Hepatocyte (in vitro differentiated cells): ENCODE measurements at regions not wholly inside any gene's neighbourhood (a gene's known extent, or its start where the extent isn't known, plus 50 kb on each side); places are given as distances from the start of the nearest gene placed in this dataset.

ENCODE experiments used
- DNase-seq: peaks from one replicate; pipeline ENCODE4 v3.0.0-alpha.2; 2016; ENCODE audit warnings: low spot score
- H2AFZ ChIP-seq: fragments of 200-600 bp; sonication (generic); 2 replicates; pipeline ENCODE4 v1.6.0; 2016; ENCODE audit warnings: antibody characterized with exemption, mild to moderate bottlenecking
- H3K27ac ChIP-seq: fragments of 200-600 bp; sonication (generic); 2 replicates; pipeline ENCODE4 v1.5.1; 2016; ENCODE audit warnings: mild to moderate bottlenecking
- H3K27me3 ChIP-seq: fragments of 200-600 bp; sonication (generic); 2 replicates; pipeline ENCODE4 v1.6.1; 2016
- H3K36me3 ChIP-seq: fragments of 200-600 bp; sonication (generic); replicated peaks from 2 replicates; pipeline ENCODE4 v1.5.1; 2016; ENCODE audit warnings: low read depth; ENCODE audit not compliant: insufficient read depth
- H3K4me1 ChIP-seq: fragments of 200-600 bp; sonication (generic); 2 replicates; pipeline ENCODE4 v1.5.1; 2016; ENCODE audit warnings: mild to moderate bottlenecking, moderate library complexity; ENCODE audit not compliant: insufficient read depth
- H3K4me2 ChIP-seq: fragments of 200-600 bp; sonication (generic); 2 replicates; pipeline ENCODE4 v1.6.0; 2016
- H3K4me3 ChIP-seq: fragments of 200-600 bp; sonication (generic); 2 replicates; pipeline ENCODE4 v1.5.1; 2016; ENCODE audit warnings: mild to moderate bottlenecking
- H3K79me2 ChIP-seq: fragments of 200-600 bp; sonication (generic); 2 replicates; pipeline ENCODE4 v1.6.0; 2017; ENCODE audit warnings: mild to moderate bottlenecking
- H3K9me2 ChIP-seq: fragments of 200-600 bp; sonication (generic); replicated peaks from 2 replicates; pipeline ENCODE4 v1.6.0; 2017; ENCODE audit warnings: mild to moderate bottlenecking; ENCODE audit not compliant: insufficient read depth
- H3K9me3 ChIP-seq: fragments of 200-600 bp; sonication (generic); 2 replicates; pipeline ENCODE4 v1.5.1; 2016; ENCODE audit warnings: low read depth, mild to moderate bottlenecking
- H4K20me1 ChIP-seq: fragments of 200-600 bp; sonication (generic); 2 replicates; pipeline ENCODE4 v1.6.0; 2016; ENCODE audit warnings: mild to moderate bottlenecking; ENCODE audit not compliant: insufficient read depth, poor library complexity, severe bottlenecking
- EZH2 ChIP-seq: fragments of 200-600 bp; sonication (generic); IDR thresholded peaks from 2 replicates; pipeline ENCODE4 v1.6.1; 2016; ENCODE audit warnings: antibody characterized with exemption, mild to moderate bottlenecking, borderline replicate concordance
- EZH2phosphoT487 ChIP-seq: fragments of 200-600 bp; sonication (generic); IDR thresholded peaks from one replicate; pipeline ENCODE4 v1.6.1; 2018; ENCODE audit warnings: antibody characterized with exemption, mild to moderate bottlenecking, low read depth, moderate library complexity; ENCODE audit not compliant: unreplicated experiment, severe bottlenecking
- WGBS: methylation state at CpG from one replicate; pipeline ENCODE4 v1.1.6; 2016; ENCODE audit warnings: low lambda C conversion rate; ENCODE audit errors: missing lambda C conversion rate; 5-methylcytosine and 5-hydroxymethylcytosine counted together
- TF ChIP-seq, protein P1 (sequence below): fragments of 200-600 bp; sonication (generic); IDR thresholded peaks from 2 replicates; pipeline ENCODE4 v1.5.1; 2016; ENCODE audit warnings: antibody characterized with exemption, mild to moderate bottlenecking; ENCODE audit not compliant: poor library complexity

DNA sequence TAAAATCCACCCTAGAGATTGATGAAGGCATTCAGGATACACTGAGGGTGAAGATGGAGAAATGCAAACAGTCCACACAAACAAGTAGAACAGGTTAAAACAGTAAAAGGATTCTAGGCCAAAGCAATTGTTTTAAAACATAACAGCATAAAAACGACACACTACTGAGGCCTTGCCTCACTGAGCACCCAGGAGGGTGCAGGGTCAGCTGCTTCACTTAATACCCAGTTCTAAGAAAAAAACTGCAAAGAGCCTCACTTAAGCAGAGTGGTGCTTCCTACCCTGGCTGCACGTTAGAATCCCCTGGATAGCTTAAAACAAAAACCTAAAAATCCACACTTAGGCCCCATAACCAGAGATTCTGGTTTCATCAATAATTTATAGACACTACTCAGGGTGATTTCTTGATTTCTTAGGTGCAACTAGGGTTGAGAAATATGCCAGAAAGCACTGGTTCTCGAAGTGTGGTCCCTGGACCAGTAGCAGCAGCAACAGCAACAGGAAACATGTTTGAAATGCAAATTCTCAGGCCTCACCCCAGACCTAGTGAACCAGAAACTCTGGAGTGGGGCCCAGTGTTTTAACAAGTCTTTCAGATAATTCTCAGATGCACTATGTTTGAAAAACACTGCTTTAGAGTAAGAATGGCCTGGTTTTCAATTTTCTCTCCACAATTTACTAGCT is 279.1 kb downstream of the ZEB2 start:
- TF ChIP-seq EZH2phosphoT487 (no peak), EZH2 (no peak)
- TF ChIP-seq, protein P1, sequence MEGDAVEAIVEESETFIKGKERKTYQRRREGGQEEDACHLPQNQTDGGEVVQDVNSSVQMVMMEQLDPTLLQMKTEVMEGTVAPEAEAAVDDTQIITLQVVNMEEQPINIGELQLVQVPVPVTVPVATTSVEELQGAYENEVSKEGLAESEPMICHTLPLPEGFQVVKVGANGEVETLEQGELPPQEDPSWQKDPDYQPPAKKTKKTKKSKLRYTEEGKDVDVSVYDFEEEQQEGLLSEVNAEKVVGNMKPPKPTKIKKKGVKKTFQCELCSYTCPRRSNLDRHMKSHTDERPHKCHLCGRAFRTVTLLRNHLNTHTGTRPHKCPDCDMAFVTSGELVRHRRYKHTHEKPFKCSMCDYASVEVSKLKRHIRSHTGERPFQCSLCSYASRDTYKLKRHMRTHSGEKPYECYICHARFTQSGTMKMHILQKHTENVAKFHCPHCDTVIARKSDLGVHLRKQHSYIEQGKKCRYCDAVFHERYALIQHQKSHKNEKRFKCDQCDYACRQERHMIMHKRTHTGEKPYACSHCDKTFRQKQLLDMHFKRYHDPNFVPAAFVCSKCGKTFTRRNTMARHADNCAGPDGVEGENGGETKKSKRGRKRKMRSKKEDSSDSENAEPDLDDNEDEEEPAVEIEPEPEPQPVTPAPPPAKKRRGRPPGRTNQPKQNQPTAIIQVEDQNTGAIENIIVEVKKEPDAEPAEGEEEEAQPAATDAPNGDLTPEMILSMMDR: no peak
- Histone ChIP-seq H3K9me3 (no peaks in the 10 kb centered on the region), H4K20me1 (no peaks in the 10 kb centered on the region), H2AFZ (no peak overlapping the region), H3K36me3 (no peaks in the 10 kb centered on the region), H3K79me2 (no peaks in the 10 kb centered on the region), H3K4me1 (peaks cover 9% of the 10 kb centered on the region), H3K4me3 (no peak overlapping the region), H3K9me2 (no peaks in the 10 kb centered on the region), H3K27ac (no peak overlapping the region), H3K27me3 (no peaks in the 10 kb centered on the region), H3K4me2 (no peak overlapping the region)
- 40% methylated on average over 3 of the region's 3 CpGs for WGBS
- DNase-seq: no peak

DNA sequence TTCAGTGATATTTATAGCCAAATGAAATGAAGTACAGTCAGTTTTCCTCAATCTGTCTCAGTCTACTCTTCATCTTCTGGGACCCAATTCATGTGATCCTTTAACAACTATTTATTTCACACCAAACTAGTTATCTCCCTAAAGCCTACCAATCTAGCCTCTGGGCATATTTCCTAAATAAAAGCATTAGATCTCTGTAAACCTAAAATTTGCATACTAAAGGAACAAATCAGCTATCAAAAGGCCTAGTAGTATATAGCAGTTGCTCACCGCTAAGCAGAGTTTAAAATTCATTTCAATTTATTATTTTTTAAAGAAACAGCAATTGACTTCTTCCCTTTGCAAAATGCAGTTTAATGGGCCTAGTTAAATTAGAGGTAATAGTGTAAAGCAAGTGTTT is 280.2 kb downstream of the ZEB2 start:
- no peaks in the 10 kb centered on the region for H4K20me1 ChIP-seq
- 84% methylated on average over 1 of the region's 1 CpG for WGBS
- no peak overlapping the region for H2AFZ ChIP-seq
- TF ChIP-seq, protein P1: no peak
- no peak for TF ChIP-seq EZH2
- no peak for TF ChIP-seq EZH2phosphoT487
- H3K4me3 ChIP-seq: no peak overlapping the region
- H3K27ac ChIP-seq: no peak overlapping the region
- DNase-seq: no peak
- H3K4me1 ChIP-seq: peaks cover 9% of the 10 kb centered on the region
- H3K9me2 ChIP-seq: no peaks in the 10 kb centered on the region
- H3K79me2 ChIP-seq: no peaks in the 10 kb centered on the region
- H3K36me3 ChIP-seq: no peaks in the 10 kb centered on the region
- no peaks in the 10 kb centered on the region for H3K27me3 ChIP-seq
- H3K4me2 ChIP-seq: no peak overlapping the region
- H3K9me3 ChIP-seq: no peaks in the 10 kb centered on the region

DNA sequence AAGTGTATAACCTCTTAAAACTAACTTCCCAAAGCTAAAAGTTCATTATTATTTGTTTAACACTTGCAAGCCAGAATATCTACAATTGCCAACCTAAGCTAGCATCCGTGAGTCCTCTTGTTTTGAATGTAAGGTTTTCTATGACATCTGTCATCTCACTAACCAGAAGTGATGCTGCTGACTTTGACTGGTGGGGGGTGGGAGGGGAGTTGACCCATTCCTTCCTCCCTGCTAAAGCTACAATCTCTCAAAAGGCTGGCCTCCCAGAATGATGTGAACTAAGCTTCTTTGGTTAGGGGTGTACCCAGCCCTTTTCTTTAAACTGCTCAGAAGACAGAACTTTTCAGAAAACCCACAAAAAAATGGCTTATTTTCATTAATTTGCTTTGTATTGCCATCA is 280.6 kb downstream of the ZEB2 start:
- Histone ChIP-seq H3K4me3 (no peak overlapping the region), H4K20me1 (no peaks in the 10 kb centered on the region), H2AFZ (no peak overlapping the region), H3K36me3 (no peaks in the 10 kb centered on the region), H3K27me3 (no peaks in the 10 kb centered on the region), H3K4me1 (peaks cover 9% of the 10 kb centered on the region), H3K79me2 (no peaks in the 10 kb centered on the region), H3K9me2 (no peaks in the 10 kb centered on the region), H3K9me3 (no peaks in the 10 kb centered on the region), H3K27ac (no peak overlapping the region), H3K4me2 (no peak overlapping the region)
- no peak for DNase-seq
- 100% methylated on average over 1 of the region's 1 CpG for WGBS
- TF ChIP-seq EZH2 (no peak), EZH2phosphoT487 (no peak)

DNA sequence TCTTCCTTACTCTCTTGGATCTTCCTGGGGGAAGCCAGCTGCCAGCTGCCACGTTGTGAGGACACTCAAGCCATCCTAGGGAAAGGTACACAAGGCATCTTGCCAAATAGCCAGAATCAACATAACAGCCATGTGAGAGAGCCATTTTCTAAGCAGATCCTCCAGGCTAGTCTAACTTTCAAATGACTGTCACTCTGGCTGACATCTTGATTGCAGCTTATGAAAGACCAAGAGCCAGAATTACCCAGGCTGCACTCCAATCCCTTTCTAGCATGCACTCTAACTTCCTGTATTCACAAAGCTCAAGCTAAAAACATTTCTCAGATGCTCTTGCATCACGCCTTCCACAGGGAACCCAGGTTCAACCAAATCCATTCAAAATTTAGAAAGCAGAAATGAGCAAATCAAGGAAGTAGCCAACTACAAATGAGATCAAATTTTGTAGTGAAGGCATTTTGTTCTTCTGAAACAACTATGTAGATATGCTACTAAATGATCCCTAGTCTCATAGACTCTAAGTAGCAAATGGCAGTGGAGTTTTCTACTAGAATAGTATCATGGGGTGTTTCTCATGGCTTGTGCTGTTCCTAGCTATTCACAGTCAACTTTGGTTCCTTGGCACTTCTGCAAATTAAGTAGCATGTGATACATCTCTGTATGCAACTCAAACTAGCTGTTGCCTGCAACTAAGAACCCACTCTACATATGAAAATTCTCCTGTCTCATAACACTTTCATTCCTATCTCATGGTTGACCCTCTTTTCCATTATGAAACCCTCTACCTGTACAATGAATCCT is 281.9 kb downstream of the ZEB2 start:
- H3K4me2 ChIP-seq: no peak overlapping the region
- TF ChIP-seq EZH2phosphoT487 (no peak), EZH2 (no peak)
- TF ChIP-seq, protein P1: no peak
- no peak overlapping the region for H3K4me3 ChIP-seq
- peaks cover 9% of the 10 kb centered on the region for H3K4me1 ChIP-seq
- H3K27me3 ChIP-seq: no peaks in the 10 kb centered on the region
- no peaks in the 10 kb centered on the region for H3K36me3 ChIP-seq
- H4K20me1 ChIP-seq: no peaks in the 10 kb centered on the region
- H3K79me2 ChIP-seq: no peaks in the 10 kb centered on the region
- 78% methylated on average over 2 of the region's 2 CpGs for WGBS
- no peaks in the 10 kb centered on the region for H3K9me3 ChIP-seq
- H2AFZ ChIP-seq: no peak overlapping the region
- DNase-seq: no peak
- no peaks in the 10 kb centered on the region for H3K9me2 ChIP-seq
- H3K27ac ChIP-seq: no peak overlapping the region
